HL-60 (cell line): ENCODE measurements at regions not wholly inside any gene's neighbourhood (a gene's known extent, or its start where the extent isn't known, plus 50 kb on each side); places are given as distances from the start of the nearest gene placed in this dataset.

Experiments
- CTCF ChIP-seq: IDR thresholded peaks from one replicate; pipeline ENCODE4 v1.5.1; 2011; ENCODE audit warnings: low read length, control low read depth, inconsistent platforms; ENCODE audit not compliant: insufficient read depth
- GABPA ChIP-seq: IDR thresholded peaks from 2 replicates; pipeline ENCODE4 v1.6.1; 2012; ENCODE audit warnings: low read depth
- POLR2AphosphoS5 ChIP-seq: IDR thresholded peaks from 2 replicates; pipeline ENCODE4 v1.6.1; 2012; ENCODE audit warnings: low read depth
- REST ChIP-seq: IDR thresholded peaks from 2 replicates; pipeline ENCODE4 v1.6.1; 2012; ENCODE audit warnings: low read depth; ENCODE audit not compliant: insufficient replicate concordance
- SPI1 ChIP-seq: IDR thresholded peaks from 2 replicates; pipeline ENCODE4 v1.6.1; 2012; ENCODE audit warnings: low read depth, mild to moderate bottlenecking, borderline replicate concordance

GRCh38 chr9:107931071-107931715 lies 441.6 kb upstream of the KLF4 start:
- TF ChIP-seq SPI1 = no peak
- no peak for TF ChIP-seq POLR2AphosphoS5
- TF ChIP-seq CTCF = no peak
- no peak for TF ChIP-seq GABPA
- TF ChIP-seq REST = no peak
